ENCODE measurements at regions not wholly inside any gene's neighbourhood (a gene's known extent, or its start where the extent isn't known, plus 50 kb on each side); places are given as distances from the start of the nearest gene placed in this dataset.

DNA sequence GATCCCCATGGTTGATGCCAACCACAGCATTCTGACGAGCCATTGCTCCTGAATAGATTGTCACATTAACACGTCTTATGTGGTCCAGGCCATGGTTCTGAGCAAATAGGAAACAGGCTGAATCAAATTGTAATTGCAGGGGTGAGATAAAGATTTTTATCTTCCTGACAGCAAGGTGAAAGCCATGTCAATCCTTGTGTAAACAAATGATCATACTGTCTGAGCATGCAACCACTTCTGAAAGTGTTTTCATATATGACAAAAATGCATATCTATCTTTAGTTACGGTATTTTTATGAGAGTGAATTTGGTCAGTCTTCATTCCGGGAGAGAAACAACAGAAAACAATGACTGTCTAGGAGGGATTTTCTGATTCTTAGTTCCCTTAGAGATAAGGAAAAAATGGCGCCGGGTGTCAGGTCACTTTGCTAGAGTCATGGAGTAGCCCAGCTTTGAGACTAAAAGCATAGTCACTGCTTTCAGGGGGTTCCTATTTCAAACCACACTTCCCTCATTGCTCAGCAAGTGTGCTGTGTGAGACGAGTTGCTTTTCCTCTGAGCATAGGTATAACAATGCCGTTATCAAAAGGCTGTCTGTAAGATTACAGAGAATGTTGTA, 958.9 kb downstream of the DCDC2C start:
- Histone ChIP-seq H3K27me3 (ENCODE audit: insufficient read depth, low read length) (no peaks in the 10 kb centered on the region), H3K4me3 (ENCODE audit: low read length) (no peak overlapping the region), H3K27ac (ENCODE audit: low read depth, low read length) (no peak overlapping the region), H3K9me3 (ENCODE audit: insufficient read depth, low read depth, low read length) (no peaks in the 10 kb centered on the region), H3K36me3 (ENCODE audit: insufficient read depth, low read length) (no peaks in the 10 kb centered on the region), H3K4me1 (ENCODE audit: insufficient read depth, low read length) (no peaks in the 10 kb centered on the region), H3K9ac (ENCODE audit: low read depth, low read length) (no peak overlapping the region)
- 92% methylated on average over 8 of the region's 8 CpGs for WGBS

- Histone ChIP-seq H3K4me1 (ENCODE audit: insufficient read depth, low read length) (no peaks in the 10 kb centered on the region), H3K4me3 (ENCODE audit: low read length) (no peak overlapping the region), H3K9me3 (ENCODE audit: insufficient read depth, low read depth, low read length) (no peaks in the 10 kb centered on the region), H3K27ac (ENCODE audit: low read depth, low read length) (no peak overlapping the region), H3K27me3 (ENCODE audit: insufficient read depth, low read length) (no peaks in the 10 kb centered on the region), H3K36me3 (ENCODE audit: insufficient read depth, low read length) (no peaks in the 10 kb centered on the region), H3K9ac (ENCODE audit: low read depth, low read length) (no peak overlapping the region)
- WGBS: 97% methylated on average over 4 of the region's 4 CpGs
Observed at GRCh38 chr2:4668381-4668780, 965.0 kb downstream of the DCDC2C start.

GRCh38 chr2:4670331-4670730, 967.0 kb downstream of the DCDC2C start:
- H3K4me3 ChIP-seq (ENCODE audit: low read length): no peak overlapping the region
- WGBS: 100% methylated on average over 2 of the region's 2 CpGs

GRCh38 chr2:4673025-4673489, 969.7 kb downstream of the DCDC2C start:
- H3K4me1 ChIP-seq (ENCODE audit: insufficient read depth, low read length): no peaks in the 10 kb centered on the region
- no peaks in the 10 kb centered on the region for H3K9me3 ChIP-seq (ENCODE audit: insufficient read depth, low read depth, low read length)
- WGBS: 97% methylated on average over 13 of the region's 13 CpGs
- H3K36me3 ChIP-seq (ENCODE audit: insufficient read depth, low read length): no peaks in the 10 kb centered on the region
- no peak overlapping the region for H3K4me3 ChIP-seq (ENCODE audit: low read length)
- no peak overlapping the region for H3K27ac ChIP-seq (ENCODE audit: low read depth, low read length)
- no peak overlapping the region for H3K9ac ChIP-seq (ENCODE audit: low read depth, low read length)
- no peaks in the 10 kb centered on the region for H3K27me3 ChIP-seq (ENCODE audit: insufficient read depth, low read length)

More at GRCh38 chr2:4670331-4670730, 967.0 kb downstream of the DCDC2C start:
- Histone ChIP-seq H3K4me1 (ENCODE audit: insufficient read depth, low read length) (no peaks in the 10 kb centered on the region), H3K27ac (ENCODE audit: low read depth, low read length) (no peak overlapping the region), H3K36me3 (ENCODE audit: insufficient read depth, low read length) (no peaks in the 10 kb centered on the region), H3K9ac (ENCODE audit: low read depth, low read length) (no peak overlapping the region), H3K27me3 (ENCODE audit: insufficient read depth, low read length) (no peaks in the 10 kb centered on the region), H3K9me3 (ENCODE audit: insufficient read depth, low read depth, low read length) (no peaks in the 10 kb centered on the region)

DNA sequence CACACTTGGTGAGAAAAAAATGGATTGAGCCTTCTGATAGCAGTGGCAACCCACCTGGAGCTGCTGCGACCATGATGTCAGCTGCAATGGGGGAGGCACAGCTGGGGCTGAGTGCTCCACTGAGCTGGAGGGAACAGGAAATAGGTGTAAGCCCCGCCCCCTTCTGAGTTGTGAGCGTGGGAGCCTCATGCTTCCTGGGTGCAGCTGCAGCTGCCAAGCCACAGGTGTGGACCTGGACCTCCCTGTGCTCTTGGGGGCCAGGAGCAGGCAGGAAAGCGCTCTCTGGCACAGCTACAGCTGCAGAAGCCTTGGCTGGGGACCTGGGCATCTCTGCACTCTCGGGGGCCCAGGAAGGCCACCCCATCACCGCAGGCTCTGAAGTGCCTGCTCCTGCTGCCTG, 970.6 kb downstream of the DCDC2C start:
- H3K4me3 ChIP-seq (ENCODE audit: low read length): no peak overlapping the region
- no peaks in the 10 kb centered on the region for H3K36me3 ChIP-seq (ENCODE audit: insufficient read depth, low read length)
- H3K9me3 ChIP-seq (ENCODE audit: insufficient read depth, low read depth, low read length): no peaks in the 10 kb centered on the region
- H3K4me1 ChIP-seq (ENCODE audit: insufficient read depth, low read length): no peaks in the 10 kb centered on the region
- no peak overlapping the region for H3K27ac ChIP-seq (ENCODE audit: low read depth, low read length)
- WGBS: 94% methylated on average over 6 of the region's 6 CpGs
- no peaks in the 10 kb centered on the region for H3K27me3 ChIP-seq (ENCODE audit: insufficient read depth, low read length)
- H3K9ac ChIP-seq (ENCODE audit: low read depth, low read length): no peak overlapping the region

DNA sequence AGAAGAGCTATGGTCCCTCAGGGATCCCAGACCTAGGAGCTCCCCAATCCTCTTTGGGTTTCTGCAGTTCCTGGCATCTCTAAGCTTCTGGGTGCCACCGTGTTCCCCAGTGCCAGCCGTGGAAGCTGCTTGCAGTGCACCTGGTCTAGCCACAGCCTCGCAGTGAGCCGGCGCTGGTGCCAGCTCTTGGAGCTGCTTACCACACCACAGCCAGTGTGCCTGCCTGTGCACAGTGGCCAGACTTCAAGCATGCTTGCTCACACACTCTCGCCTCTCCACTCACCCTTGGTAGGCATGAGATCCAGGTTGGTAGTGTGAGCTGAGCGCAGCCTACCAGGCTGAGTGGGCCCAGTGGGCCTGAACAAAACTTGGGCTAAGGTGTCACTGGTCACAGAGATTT, 971.9 kb downstream of the DCDC2C start:
- no peaks in the 10 kb centered on the region for H3K36me3 ChIP-seq (ENCODE audit: insufficient read depth, low read length)
- H3K4me3 ChIP-seq (ENCODE audit: low read length): no peak overlapping the region
- no peaks in the 10 kb centered on the region for H3K9me3 ChIP-seq (ENCODE audit: insufficient read depth, low read depth, low read length)
- H3K9ac ChIP-seq (ENCODE audit: low read depth, low read length): no peak overlapping the region
- 94% methylated on average over 7 of the region's 7 CpGs for WGBS
- no peaks in the 10 kb centered on the region for H3K27me3 ChIP-seq (ENCODE audit: insufficient read depth, low read length)
- no peaks in the 10 kb centered on the region for H3K4me1 ChIP-seq (ENCODE audit: insufficient read depth, low read length)
- no peak overlapping the region for H3K27ac ChIP-seq (ENCODE audit: low read depth, low read length)

DNA sequence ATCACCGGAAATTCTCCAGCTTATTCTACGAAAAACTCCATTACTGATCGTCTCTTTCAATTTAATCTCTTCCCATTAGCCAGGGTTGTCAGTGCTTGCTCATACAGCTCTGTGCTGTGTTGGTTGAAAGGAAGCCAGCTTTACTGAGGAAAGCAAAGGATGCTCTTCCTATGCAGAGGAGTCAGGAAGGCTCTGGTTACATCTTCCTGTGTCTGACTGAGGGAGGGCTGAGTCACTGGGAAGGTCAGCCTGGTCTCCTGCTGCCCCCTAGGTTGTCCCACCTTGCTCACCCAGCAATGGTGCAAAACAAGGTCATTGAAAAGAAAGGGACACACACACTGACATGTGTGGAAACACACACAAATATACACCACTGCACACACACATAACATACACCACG, 975.6 kb downstream of the DCDC2C start:
- H3K36me3 ChIP-seq (ENCODE audit: insufficient read depth, low read length): no peaks in the 10 kb centered on the region
- 92% methylated on average over 4 of the region's 4 CpGs for whole genome bisulfite sequencing
- H3K27ac ChIP-seq (ENCODE audit: low read depth, low read length): no peak overlapping the region
- H3K9ac ChIP-seq (ENCODE audit: low read depth, low read length): no peak overlapping the region
- H3K4me1 ChIP-seq (ENCODE audit: insufficient read depth, low read length): no peaks in the 10 kb centered on the region
- H3K9me3 ChIP-seq (ENCODE audit: insufficient read depth, low read depth, low read length): no peaks in the 10 kb centered on the region
- no peak overlapping the region for H3K4me3 ChIP-seq (ENCODE audit: low read length)
- H3K27me3 ChIP-seq (ENCODE audit: insufficient read depth, low read length): no peaks in the 10 kb centered on the region

- H3K27ac ChIP-seq (ENCODE audit: low read depth, low read length): no peak overlapping the region
- H3K36me3 ChIP-seq (ENCODE audit: insufficient read depth, low read length): no peaks in the 10 kb centered on the region
- 98% methylated on average over 5 of the region's 5 CpGs for WGBS
- no peaks in the 10 kb centered on the region for H3K4me1 ChIP-seq (ENCODE audit: insufficient read depth, low read length)
- H3K4me3 ChIP-seq (ENCODE audit: low read length): no peak overlapping the region
- no peaks in the 10 kb centered on the region for H3K27me3 ChIP-seq (ENCODE audit: insufficient read depth, low read length)
- no peaks in the 10 kb centered on the region for H3K9me3 ChIP-seq (ENCODE audit: insufficient read depth, low read depth, low read length)
- H3K9ac ChIP-seq (ENCODE audit: low read depth, low read length): no peak overlapping the region
Observed at GRCh38 chr2:4679391-4679790, 976.0 kb downstream of the DCDC2C start.

DNA sequence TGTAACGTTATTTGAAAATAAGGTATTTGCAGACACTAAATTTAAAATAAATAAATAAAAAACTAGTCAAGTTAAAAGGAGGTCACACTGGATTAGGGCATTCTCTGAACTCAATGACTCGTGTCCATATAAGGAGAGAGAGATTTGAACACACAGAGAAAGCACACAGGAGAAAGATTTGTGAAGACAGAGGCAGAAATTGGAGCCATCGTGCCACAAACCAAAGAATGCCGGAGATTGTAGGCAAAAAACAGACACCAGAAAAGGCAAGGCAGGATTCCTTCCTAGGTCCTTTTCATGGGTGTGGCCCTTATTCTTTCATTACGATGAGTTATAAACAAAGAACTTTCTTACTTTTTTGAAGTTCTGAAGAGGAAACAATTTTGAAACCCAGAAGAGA, 981.5 kb downstream of the DCDC2C start:
- H3K9me3 ChIP-seq (ENCODE audit: insufficient read depth, low read depth, low read length): no peaks in the 10 kb centered on the region
- no peak overlapping the region for H3K9ac ChIP-seq (ENCODE audit: low read depth, low read length)
- H3K27me3 ChIP-seq (ENCODE audit: insufficient read depth, low read length): no peaks in the 10 kb centered on the region
- H3K4me3 ChIP-seq (ENCODE audit: low read length): no peak overlapping the region
- no peaks in the 10 kb centered on the region for H3K36me3 ChIP-seq (ENCODE audit: insufficient read depth, low read length)
- 88% methylated on average over 4 of the region's 5 CpGs for WGBS
- H3K27ac ChIP-seq (ENCODE audit: low read depth, low read length): no peak overlapping the region
- H3K4me1 ChIP-seq (ENCODE audit: insufficient read depth, low read length): no peaks in the 10 kb centered on the region

DNA sequence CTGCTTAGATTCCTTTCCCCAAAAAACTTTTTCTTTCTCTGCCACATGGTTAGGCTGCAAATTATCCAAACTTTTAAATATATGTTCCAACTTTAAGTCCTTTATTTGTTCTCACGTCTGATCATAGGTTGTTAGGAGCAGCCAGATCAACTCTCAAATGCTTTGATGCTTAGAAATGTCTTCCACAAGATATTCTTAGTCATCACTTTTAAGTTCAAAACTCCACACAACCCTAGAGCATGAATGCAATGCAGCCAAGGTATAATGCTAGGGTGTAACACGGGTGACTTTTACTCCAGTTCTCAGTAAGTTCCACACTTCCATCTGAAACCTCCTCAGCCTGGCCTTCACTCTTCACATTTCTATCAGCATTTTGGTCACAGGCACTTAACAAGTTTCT, 987.5 kb downstream of the DCDC2C start:
- no peaks in the 10 kb centered on the region for H3K9me3 ChIP-seq (ENCODE audit: insufficient read depth, low read depth, low read length)
- 91% methylated on average over 2 of the region's 2 CpGs for WGBS
- H3K4me1 ChIP-seq (ENCODE audit: insufficient read depth, low read length): peaks cover 8% of the 10 kb centered on the region
- H3K27me3 ChIP-seq (ENCODE audit: insufficient read depth, low read length): no peaks in the 10 kb centered on the region
- no peak overlapping the region for H3K27ac ChIP-seq (ENCODE audit: low read depth, low read length)
- H3K36me3 ChIP-seq (ENCODE audit: insufficient read depth, low read length): no peaks in the 10 kb centered on the region
- H3K9ac ChIP-seq (ENCODE audit: low read depth, low read length): no peak overlapping the region
- H3K4me3 ChIP-seq (ENCODE audit: low read length): no peak overlapping the region

- Histone ChIP-seq H3K27me3 (ENCODE audit: insufficient read depth, low read length) (no peaks in the 10 kb centered on the region), H3K36me3 (ENCODE audit: insufficient read depth, low read length) (no peaks in the 10 kb centered on the region), H3K4me1 (ENCODE audit: insufficient read depth, low read length) (peaks cover 8% of the 10 kb centered on the region), H3K9me3 (ENCODE audit: insufficient read depth, low read depth, low read length) (no peaks in the 10 kb centered on the region), H3K9ac (ENCODE audit: low read depth, low read length) (no peak overlapping the region), H3K4me3 (ENCODE audit: low read length) (no peak overlapping the region), H3K27ac (ENCODE audit: low read depth, low read length) (no peak overlapping the region)
- WGBS: 85% methylated on average over 8 of the region's 9 CpGs
Observed at GRCh38 chr2:4693266-4693665, 989.9 kb downstream of the DCDC2C start.

- peaks cover 7% of the 10 kb centered on the region for H3K4me1 ChIP-seq (ENCODE audit: insufficient read depth, low read length)
- H3K9ac ChIP-seq (ENCODE audit: low read depth, low read length): no peak overlapping the region
- no peaks in the 10 kb centered on the region for H3K36me3 ChIP-seq (ENCODE audit: insufficient read depth, low read length)
- no peak overlapping the region for H3K27ac ChIP-seq (ENCODE audit: low read depth, low read length)
- H3K27me3 ChIP-seq (ENCODE audit: insufficient read depth, low read length): no peaks in the 10 kb centered on the region
- no peak overlapping the region for H3K4me3 ChIP-seq (ENCODE audit: low read length)
- 100% methylated on average over 2 of the region's 2 CpGs for WGBS
- no peaks in the 10 kb centered on the region for H3K9me3 ChIP-seq (ENCODE audit: insufficient read depth, low read depth, low read length)
Observed at GRCh38 chr2:4695281-4695861, 992.0 kb downstream of the DCDC2C start.

Measured in HUES64 (cell line).